K562 (cell line): ENCODE measurements at regions not wholly inside any gene's neighbourhood (a gene's known extent, or its start where the extent isn't known, plus 50 kb on each side); places are given as distances from the start of the nearest gene placed in this dataset.

Source experiments
- ATAC-seq: fragments of 200-7000 bp; cut with Tn5 transposase; 3 replicates; pipeline ENCODE4 v1.9.1; 2020; ENCODE audit warnings: moderate library complexity
- BruUV-seq: library from RNA; stranded (reverse); fragments of 400-500 nt; replicated peaks from 2 replicates; lab custom pipeline; 2021; lab: Mats Ljungman, UMichigan
- CTCF ChIA-PET: fragments of 300-600 bp; formaldehyde crosslinking; extraction: SDS; loops from one replicate; lab custom pipeline; 2021; ENCODE audit warnings: low intra/inter-chr PET ratio; lab: Yijun Ruan, JAX
- POLR2A ChIA-PET: fragments of 300-600, 350-650 bp; sonication (Branson Sonifier 250); formaldehyde crosslinking; extraction: SDS; loops from one replicate; lab custom pipeline; 2021; ENCODE audit warnings: antibody characterized with exemption, inconsistent platforms; lab: Yijun Ruan, JAX
- DNase-seq, 4 experiments: peaks; one replicate each; pipeline versions ENCODE4 v3.0.0 to v3.0.0-alpha.2; 2011 to 2018; ENCODE audit warnings: low spot score in 3 of 4, mixed read lengths in 3 of 4; ENCODE audit errors: extremely low read depth in 1 of 4
- FAIRE-seq: peaks from 2 replicates; lab custom pipeline; 2011; peaks lifted over from hg19 to GRCh38; lab: Jason Lieb, UNC
- H2AFZ ChIP-seq: 2 replicates; pipeline ENCODE4 v1.6.0; 2011; ENCODE audit warnings: low read depth, low read length, control low read depth, inconsistent platforms
- H3K27ac ChIP-seq: fragments of 200-600 bp; 3 replicates; pipeline ENCODE4 v1.8.0; 2011; ENCODE audit warnings: low read depth, mild to moderate bottlenecking, control low read depth, inconsistent platforms, low read length, moderate library complexity, mixed read lengths; ENCODE audit errors: extremely low read depth
- H3K27me3 ChIP-seq, 2 experiments: fragments of 300-600 bp in 1 of 2; 2 replicates in 1 of 2; 3 replicates in 1 of 2; pipeline versions ENCODE4 v1.6.0 to v1.8.0; 2011; ENCODE audit warnings: inconsistent platforms in 2 of 2, low read length in 2 of 2, mild to moderate bottlenecking in 1 of 2, mixed read lengths in 1 of 2, moderate library complexity in 1 of 2; ENCODE audit not compliant: control insufficient read depth in 2 of 2, insufficient read depth in 2 of 2
- H3K36me3 ChIP-seq: fragments of 300-600 bp; 3 replicates; pipeline ENCODE4 v1.8.0; 2011; ENCODE audit warnings: mild to moderate bottlenecking, low read length, inconsistent platforms; ENCODE audit not compliant: control insufficient read depth, insufficient read depth
- H3K4me1 ChIP-seq, 2 experiments: fragments of 200-600 bp in 1 of 2; replicated peaks in 1 of 2; 2 replicates in 1 of 2; 3 replicates in 1 of 2; pipeline versions ENCODE4 v1.5.1 to v1.8.0; 2011; ENCODE audit warnings: inconsistent platforms in 2 of 2, low read length in 2 of 2, mild to moderate bottlenecking in 1 of 2, mixed read lengths in 1 of 2, moderate library complexity in 1 of 2; ENCODE audit not compliant: control insufficient read depth in 2 of 2, insufficient read depth in 2 of 2
- H3K4me2 ChIP-seq: 2 replicates; pipeline ENCODE4 v1.6.1; 2011; ENCODE audit warnings: low read length, control low read depth, inconsistent platforms, mixed read lengths; ENCODE audit not compliant: insufficient read depth
- H3K4me3 ChIP-seq: fragments of 200-600 bp; sonication (generic), shearing (Covaris generic); 2 replicates; pipeline ENCODE4 v1.5.1; 2016; ENCODE audit warnings: control low read depth, inconsistent platforms
- H3K79me2 ChIP-seq: fragments of 200-600 bp; 3 replicates; pipeline ENCODE4 v1.8.0; 2011; ENCODE audit warnings: low read length, inconsistent platforms; ENCODE audit not compliant: control insufficient read depth, insufficient read depth
- H3K9ac ChIP-seq, 2 experiments: 2 replicates each; pipeline versions ENCODE4 v1.6.0 to v1.6.1; 2011; ENCODE audit warnings: low read depth in 2 of 2, low read length in 2 of 2, control low read depth in 1 of 2, inconsistent platforms in 1 of 2, mild to moderate bottlenecking in 1 of 2, mixed read lengths in 1 of 2; ENCODE audit not compliant: insufficient read depth in 1 of 2
- H3K9me1 ChIP-seq: one replicate; pipeline ENCODE4 v1.6.0; 2011; ENCODE audit warnings: inconsistent platforms, mild to moderate bottlenecking, low read length, moderate library complexity; ENCODE audit not compliant: control insufficient read depth, insufficient read depth
- H3K9me3 ChIP-seq: replicated peaks from 2 replicates; pipeline ENCODE4 v1.5.1; 2011; ENCODE audit warnings: low read depth, low read length, inconsistent platforms; ENCODE audit not compliant: control insufficient read depth, insufficient read depth
- H4K20me1 ChIP-seq: replicated peaks from 2 replicates; pipeline ENCODE4 v1.6.1; 2011; ENCODE audit warnings: low read length, inconsistent platforms, mixed read lengths; ENCODE audit not compliant: control insufficient read depth, insufficient read depth
- ATF1 ChIP-seq, 2 experiments: fragments of 450-650 bp in 1 of 2; IDR thresholded peaks; 2 replicates each; pipeline ENCODE4 v1.6.1; 2016; ENCODE audit warnings: missing compliant biosample characterization in 1 of 2, missing genetic modification characterization in 1 of 2
- ILK ChIP-seq: fragments of 450-650 bp; IDR thresholded peaks from 2 replicates; pipeline ENCODE4 v1.6.1; 2016; ENCODE audit warnings: missing genetic modification characterization, low read depth, mild to moderate bottlenecking, missing compliant biosample characterization, moderate library complexity, borderline replicate concordance
- MAZ ChIP-seq, 2 experiments: fragments of 450-650 bp in 1 of 2; sonication (generic) in 1 of 2; formaldehyde crosslinking; IDR thresholded peaks in 1 of 2; conservative IDR thresholded peaks in 1 of 2; 2 replicates each; pipeline versions ENCODE4 v1.4.0 to v1.5.0; 2020; ENCODE audit warnings: mild to moderate bottlenecking in 1 of 2, missing genetic modification reagents in 1 of 2
- MIER1 ChIP-seq: fragments of 450-650 bp; IDR thresholded peaks from 2 replicates; pipeline ENCODE4 v1.6.1; 2016; ENCODE audit warnings: antibody characterized with exemption, mild to moderate bottlenecking, low read depth
- SREBF1 ChIP-seq: fragments of 150-350 bp; IDR thresholded peaks from 2 replicates; pipeline ENCODE4 v1.6.1; 2014; ENCODE audit warnings: antibody characterized with exemption, low read depth, low read length, borderline replicate concordance
- WGBS: fragments of 100-300 bp; shearing (Covaris generic); methylation state at CpG from one replicate; pipeline ENCODE4 v1.1.6; 2016; ENCODE audit warnings: low coverage, mixed read lengths; ENCODE audit not compliant: insufficient coverage; ENCODE audit errors: missing lambda C conversion rate; 5-methylcytosine and 5-hydroxymethylcytosine counted together
- in situ Hi-C: fragments of 300-500 bp; cut with MboI; formaldehyde crosslinking; loops from 4 replicates; pipeline ENCODE4 v1.15.0; 2018; ENCODE audit warnings: inconsistent platforms, mixed read lengths
- intact Hi-C: fragments of 100-400 bp; cut with micrococcal nuclease; formaldehyde crosslinking; loops from 2 replicates; pipeline ENCODE4 v1.14.2; 2022
- TF ChIP-seq, protein P1 (sequence below): fragments of 250-450 bp; sonication (Bioruptor Pico); IDR thresholded peaks from 2 replicates; pipeline ENCODE4 v1.8.0; 2022; ENCODE audit warnings: inconsistent platforms, mild to moderate bottlenecking, moderate library complexity, borderline replicate concordance
- TF ChIP-seq, protein P2 (sequence below): fragments of 250-450 bp; sonication (Bioruptor Pico); IDR thresholded peaks from 2 replicates; pipeline ENCODE4 v1.8.0; 2022; ENCODE audit warnings: inconsistent platforms
- TF ChIP-seq, protein P3 (sequence below), 2 experiments: fragments of 450-650 bp; IDR thresholded peaks; 2 replicates each; pipeline ENCODE4 v1.6.1; 2016; ENCODE audit warnings: mild to moderate bottlenecking in 2 of 2, borderline replicate concordance in 1 of 2, low read depth in 1 of 2, moderate library complexity in 1 of 2

DNA sequence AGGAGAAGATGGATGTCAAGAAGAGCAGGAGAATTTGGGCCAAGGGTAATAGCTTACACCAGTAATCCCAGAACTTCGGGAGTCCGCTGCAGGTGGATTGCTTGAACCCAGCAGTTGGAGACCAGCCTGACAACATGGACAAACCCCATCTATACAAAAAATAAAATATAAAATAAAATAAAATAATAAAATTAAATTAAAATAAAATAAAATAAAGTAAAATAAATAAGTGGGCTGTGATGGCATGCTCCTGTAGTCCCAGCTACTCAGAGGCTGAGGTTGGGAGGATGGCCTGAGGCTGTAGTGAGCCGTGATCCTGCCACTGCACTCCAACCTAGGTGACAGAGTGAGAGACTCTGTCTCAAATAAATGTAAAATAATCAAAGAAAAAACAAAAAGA is 1946.7 kb downstream of the MRPL39 start:
- ChIA-PET CTCF (no interaction called here), POLR2A (no interaction called here)
- no TSS peak for BruUV-seq
- in situ Hi-C loops (no loop called here), intact Hi-C loops (no loop called here)
- H3K4me2 ChIP-seq: no peak overlapping the region
- no peaks in the 10 kb centered on the region for H4K20me1 ChIP-seq
- ATAC-seq (no peak), DNase-seq (no peak), FAIRE-seq (no peak)
- H3K9me3 ChIP-seq: no peaks in the 10 kb centered on the region
- 3% methylated on average over 3 of the region's 3 CpGs for WGBS
- H2AFZ ChIP-seq: no peak overlapping the region
- no peak overlapping the region for H3K4me3 ChIP-seq
- H3K4me1 ChIP-seq: no peaks in the 10 kb centered on the region
- no peaks in the 10 kb centered on the region for H3K79me2 ChIP-seq
- no peaks in the 10 kb centered on the region for H3K9me1 ChIP-seq
- no peaks in the 10 kb centered on the region for H3K36me3 ChIP-seq
- H3K9ac ChIP-seq: no peak overlapping the region
- no peak overlapping the region for H3K27ac ChIP-seq
- no peaks in the 10 kb centered on the region for H3K27me3 ChIP-seq
- TF ChIP-seq, protein P1, sequence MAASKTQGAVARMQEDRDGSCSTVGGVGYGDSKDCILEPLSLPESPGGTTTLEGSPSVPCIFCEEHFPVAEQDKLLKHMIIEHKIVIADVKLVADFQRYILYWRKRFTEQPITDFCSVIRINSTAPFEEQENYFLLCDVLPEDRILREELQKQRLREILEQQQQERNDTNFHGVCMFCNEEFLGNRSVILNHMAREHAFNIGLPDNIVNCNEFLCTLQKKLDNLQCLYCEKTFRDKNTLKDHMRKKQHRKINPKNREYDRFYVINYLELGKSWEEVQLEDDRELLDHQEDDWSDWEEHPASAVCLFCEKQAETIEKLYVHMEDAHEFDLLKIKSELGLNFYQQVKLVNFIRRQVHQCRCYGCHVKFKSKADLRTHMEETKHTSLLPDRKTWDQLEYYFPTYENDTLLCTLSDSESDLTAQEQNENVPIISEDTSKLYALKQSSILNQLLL (CRISPR knock-in tag): no peak
- TF ChIP-seq ATF1 (CRISPR knock-in tag; IDR thresholded peaks at IDR 0.05): no peak
- no peak for TF ChIP-seq ATF1 (tag; IDR thresholded peaks at IDR 0.05)
- TF ChIP-seq MAZ (CRISPR knock-in tag; conservative IDR thresholded peaks at IDR 0.05 in 1 of 2, IDR thresholded peaks at IDR 0.05 in 1 of 2): no peak
- no peak for TF ChIP-seq SREBF1
- no peak for TF ChIP-seq MIER1
- no peak for TF ChIP-seq ILK (tag)
- TF ChIP-seq, protein P2, sequence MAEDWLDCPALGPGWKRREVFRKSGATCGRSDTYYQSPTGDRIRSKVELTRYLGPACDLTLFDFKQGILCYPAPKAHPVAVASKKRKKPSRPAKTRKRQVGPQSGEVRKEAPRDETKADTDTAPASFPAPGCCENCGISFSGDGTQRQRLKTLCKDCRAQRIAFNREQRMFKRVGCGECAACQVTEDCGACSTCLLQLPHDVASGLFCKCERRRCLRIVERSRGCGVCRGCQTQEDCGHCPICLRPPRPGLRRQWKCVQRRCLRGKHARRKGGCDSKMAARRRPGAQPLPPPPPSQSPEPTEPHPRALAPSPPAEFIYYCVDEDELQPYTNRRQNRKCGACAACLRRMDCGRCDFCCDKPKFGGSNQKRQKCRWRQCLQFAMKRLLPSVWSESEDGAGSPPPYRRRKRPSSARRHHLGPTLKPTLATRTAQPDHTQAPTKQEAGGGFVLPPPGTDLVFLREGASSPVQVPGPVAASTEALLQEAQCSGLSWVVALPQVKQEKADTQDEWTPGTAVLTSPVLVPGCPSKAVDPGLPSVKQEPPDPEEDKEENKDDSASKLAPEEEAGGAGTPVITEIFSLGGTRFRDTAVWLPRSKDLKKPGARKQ (CRISPR knock-in tag): no peak
- TF ChIP-seq, protein P3, sequence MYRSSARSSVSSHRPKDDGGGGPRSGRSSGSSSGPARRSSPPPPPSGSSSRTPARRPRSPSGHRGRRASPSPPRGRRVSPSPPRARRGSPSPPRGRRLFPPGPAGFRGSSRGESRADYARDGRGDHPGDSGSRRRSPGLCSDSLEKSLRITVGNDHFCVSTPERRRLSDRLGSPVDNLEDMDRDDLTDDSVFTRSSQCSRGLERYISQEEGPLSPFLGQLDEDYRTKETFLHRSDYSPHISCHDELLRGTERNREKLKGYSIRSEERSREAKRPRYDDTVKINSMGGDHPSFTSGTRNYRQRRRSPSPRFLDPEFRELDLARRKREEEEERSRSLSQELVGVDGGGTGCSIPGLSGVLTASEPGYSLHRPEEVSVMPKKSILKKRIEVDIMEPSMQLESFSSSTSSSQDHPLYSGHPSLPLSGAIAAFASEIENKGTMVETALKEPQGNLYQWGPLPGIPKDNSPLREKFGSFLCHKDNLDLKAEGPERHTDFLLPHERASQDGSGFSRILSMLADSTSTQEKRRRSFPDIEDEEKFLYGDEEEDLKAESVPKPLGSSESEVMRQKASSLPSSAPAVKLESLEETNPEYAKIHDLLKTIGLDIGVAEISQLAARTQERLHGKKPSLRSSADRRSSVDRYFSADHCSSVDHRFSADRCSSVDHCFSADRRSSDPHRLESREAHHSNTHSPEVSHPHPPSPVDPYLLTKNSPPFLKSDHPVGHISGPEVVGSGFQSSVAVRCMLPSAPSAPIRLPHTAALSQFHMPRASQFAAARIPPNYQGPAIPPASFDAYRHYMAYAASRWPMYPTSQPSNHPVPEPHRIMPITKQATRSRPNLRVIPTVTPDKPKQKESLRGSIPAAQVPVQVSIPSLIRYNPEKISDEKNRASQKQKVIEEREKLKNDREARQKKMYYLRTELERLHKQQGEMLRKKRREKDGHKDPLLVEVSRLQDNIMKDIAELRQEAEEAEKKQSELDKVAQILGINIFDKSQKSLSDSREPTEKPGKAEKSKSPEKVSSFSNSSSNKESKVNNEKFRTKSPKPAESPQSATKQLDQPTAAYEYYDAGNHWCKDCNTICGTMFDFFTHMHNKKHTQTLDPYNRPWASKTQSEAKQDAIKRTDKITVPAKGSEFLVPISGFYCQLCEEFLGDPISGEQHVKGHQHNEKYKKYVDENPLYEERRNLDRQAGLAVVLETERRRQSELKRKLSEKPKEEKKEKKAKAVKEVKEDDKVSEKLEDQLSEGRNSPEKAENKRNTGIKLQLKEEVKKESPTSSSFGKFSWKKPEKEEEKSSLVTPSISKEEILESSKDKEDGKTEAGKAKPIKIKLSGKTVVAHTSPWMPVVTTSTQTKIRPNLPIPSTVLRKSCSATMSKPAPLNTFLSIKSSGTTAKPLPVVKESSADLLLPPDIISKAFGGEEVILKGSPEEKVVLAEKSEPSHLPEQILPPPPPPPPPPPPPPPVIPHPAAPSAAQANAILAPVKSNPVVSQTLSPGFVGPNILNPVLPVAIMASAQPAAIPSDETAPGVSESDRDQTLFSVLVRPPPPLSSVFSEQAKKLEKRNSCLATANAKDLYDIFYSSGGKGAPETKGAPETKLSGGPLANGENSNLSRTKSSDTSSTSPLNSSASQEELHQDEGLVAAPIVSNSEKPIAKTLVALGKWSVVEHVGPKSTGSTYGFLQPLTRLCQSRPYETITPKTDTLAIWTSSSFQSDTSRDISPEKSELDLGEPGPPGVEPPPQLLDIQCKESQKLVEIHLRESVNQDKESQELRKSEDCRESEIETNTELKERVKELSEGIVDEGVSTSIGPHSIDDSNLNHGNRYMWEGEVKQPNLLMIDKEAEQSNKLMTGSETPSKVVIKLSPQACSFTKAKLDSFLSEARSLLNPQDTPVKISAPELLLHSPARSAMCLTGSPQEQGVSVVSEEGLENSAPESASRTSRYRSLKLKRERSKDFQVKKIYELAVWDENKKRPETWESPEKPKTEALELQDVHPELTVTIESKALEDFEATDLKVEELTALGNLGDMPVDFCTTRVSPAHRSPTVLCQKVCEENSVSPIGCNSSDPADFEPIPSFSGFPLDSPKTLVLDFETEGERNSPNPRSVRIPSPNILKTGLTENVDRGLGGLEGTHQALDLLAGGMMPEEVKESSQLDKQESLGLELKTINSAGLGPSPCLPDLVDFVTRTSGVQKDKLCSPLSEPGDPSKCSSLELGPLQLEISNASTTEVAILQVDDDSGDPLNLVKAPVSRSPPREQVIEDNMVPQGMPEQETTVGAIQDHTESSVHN (IDR thresholded peaks at IDR 0.05; ENCODE audit: borderline replicate concordance in 1 of 2, low read depth in 1 of 2): no peak
